ENCODE measurements at regions not wholly inside any gene's neighbourhood (a gene's known extent, or its start where the extent isn't known, plus 50 kb on each side); places are given as distances from the start of the nearest gene placed in this dataset.

GRCh38 chr13:100811928-100812327 is 137.3 kb upstream of the TMTC4 start:
- no peak overlapping the region for H3K56ac ChIP-seq (replicated peaks; ENCODE audit: insufficient read length, low read depth, low read length)
- H2BK15ac ChIP-seq (ENCODE audit: low read length), result no peak overlapping the region
- no peak overlapping the region for H2AK5ac ChIP-seq (ENCODE audit: low read depth, low read length)
- no peak overlapping the region for H2BK120ac ChIP-seq (replicated peaks; ENCODE audit: low read depth, low read length)
- no peak overlapping the region for H4K8ac ChIP-seq (ENCODE audit: extremely low read depth, insufficient read depth, low read length)
- 88% methylated on average over 2 of the region's 2 CpGs; no CpG with 5 or more reads in 1 of the 2 experiments for WGBS, 2 experiments (ENCODE audit: extremely low coverage in 1 of 2, insufficient coverage in 1 of 2, insufficient read length in 1 of 2, insufficient replicate concordance in 2 of 2, low coverage in 1 of 2, low lambda C conversion rate in 2 of 2, missing lambda C conversion rate in 1 of 2)
- DNase-seq (ENCODE audit: low read depth in 1 of 2, low spot score in 2 of 2), result no peak
- TF ChIP-seq ATF2 (IDR thresholded peaks at IDR 0.05; ENCODE audit: low read length) (no peak), KDM4A (IDR thresholded peaks at IDR 0.05; ENCODE audit: low read depth, low read length, severe bottlenecking) (no peak), SUZ12 (IDR thresholded peaks at IDR 0.05; ENCODE audit: low read length) (no peak), CHD1 (IDR thresholded peaks at IDR 0.05; ENCODE audit: low read depth, low read length) (no peak), RBBP5 (IDR thresholded peaks at IDR 0.05; ENCODE audit: borderline replicate concordance, low read depth, low read length) (no peak), RNF2 (IDR thresholded peaks at IDR 0.05; ENCODE audit: borderline replicate concordance, low read depth, low read length, missing control alignments, poor library complexity, severe bottlenecking) (no peak), CEBPB (IDR thresholded peaks at IDR 0.05; ENCODE audit: low read depth, low read length) (no peak)
- POLR2A ChIA-PET (ENCODE audit: partially characterized antibody), result no interaction called here
- H3K79me2 ChIP-seq (ENCODE audit: control insufficient read depth in 1 of 2, insufficient read depth in 2 of 2, low read length in 2 of 2), result no peaks in the 10 kb centered on the region
- H3K36me3 ChIP-seq (ENCODE audit: control insufficient read depth in 2 of 4, insufficient read depth in 4 of 4, low read length in 3 of 4), result no peaks in the 10 kb centered on the region
- no peak for FAIRE-seq
- no peak overlapping the region for H3K27ac ChIP-seq (ENCODE audit: low read depth, low read length)
- H4K20me1 ChIP-seq (replicated peaks in 1 of 2; ENCODE audit: control insufficient read depth in 1 of 2, insufficient read depth in 2 of 2, low read length in 2 of 2), result no peaks in the 10 kb centered on the region
- H3K4ac ChIP-seq (replicated peaks; ENCODE audit: insufficient read length, low read depth, low read length), result no peak overlapping the region
- CTCF ChIA-PET (ENCODE audit: partially characterized antibody), result interaction anchor here (0.9 to 2.7 kb wide), 6 partner anchors 12 to 131 kb away, joined by 3 to 11 read pairs (median 7); no protein-coding TSS in a partner anchor
- H4K91ac ChIP-seq (replicated peaks; ENCODE audit: insufficient read length, low read length), result no peak overlapping the region
- H3K9me3 ChIP-seq (ENCODE audit: insufficient read depth in 2 of 2, low read depth in 1 of 2, low read length in 1 of 2), result no peaks in the 10 kb centered on the region
- no peak overlapping the region for H2BK5ac ChIP-seq (ENCODE audit: low read depth, low read length)
- no peak overlapping the region for H2BK12ac ChIP-seq (ENCODE audit: low read depth, low read length)
- H3K27me3 ChIP-seq (replicated peaks in 1 of 4; ENCODE audit: control insufficient read depth in 3 of 4, extremely low read depth in 1 of 4, insufficient read depth in 3 of 4, low read length in 3 of 4), result no peaks in the 10 kb centered on the region
- no peak overlapping the region for H3K23ac ChIP-seq (ENCODE audit: insufficient read length)
- no peaks in the 10 kb centered on the region for H3K79me1 ChIP-seq (ENCODE audit: low read depth, low read length)
- no peaks in the 10 kb centered on the region for H3K23me2 ChIP-seq (ENCODE audit: low read depth, low read length)
- no peak overlapping the region for H3K9ac ChIP-seq (replicated peaks in 1 of 4; ENCODE audit: extremely low read depth in 1 of 4, low read depth in 3 of 4, low read length in 3 of 4)
- H3K4me3 ChIP-seq (ENCODE audit: extremely low read depth in 1 of 4, insufficient read depth in 2 of 4, low read depth in 3 of 4, low read length in 4 of 4), result no peak overlapping the region
- peaks cover 0 to 5% (median 5%) of the 10 kb centered on the region in 4 experiments; a peak in 3 of 7 replicates for H3K4me1 ChIP-seq (replicated peaks in 1 of 4; ENCODE audit: control insufficient read depth in 3 of 4, insufficient read depth in 4 of 4, low read length in 3 of 4)
- H3K4me2 ChIP-seq (ENCODE audit: insufficient read depth in 1 of 2, low read depth in 2 of 2, low read length in 2 of 2), result no peak overlapping the region
- H4K5ac ChIP-seq (ENCODE audit: insufficient read length, low read depth, low read length), result no peak overlapping the region
- H3K14ac ChIP-seq (ENCODE audit: insufficient read length), result no peak overlapping the region
- no peak overlapping the region for H2BK20ac ChIP-seq (ENCODE audit: low read length)
- no peak overlapping the region for H3K18ac ChIP-seq (ENCODE audit: extremely low read depth, low read length)
- no peak overlapping the region for H2AFZ ChIP-seq (ENCODE audit: low read length)
